H1 (cell line): ENCODE measurements at regions not wholly inside any gene's neighbourhood (a gene's known extent, or its start where the extent isn't known, plus 50 kb on each side); places are given as distances from the start of the nearest gene placed in this dataset.

Experiments
- FOSL1 ChIP-seq: IDR thresholded peaks from 2 replicates; pipeline ENCODE4 v1.6.1; 2011; ENCODE audit warnings: mild to moderate bottlenecking, low read depth, low read length, moderate library complexity; ENCODE audit not compliant: insufficient read depth
- RAD21 ChIP-seq, 2 experiments: IDR thresholded peaks in 1 of 2; conservative IDR thresholded peaks in 1 of 2; 2 replicates each; pipeline ENCODE4 v1.6.1; 2011; ENCODE audit warnings: low read depth in 2 of 2, low read length in 2 of 2, improper control_type of control experiment in 1 of 2, inconsistent platforms in 1 of 2, mild to moderate bottlenecking in 1 of 2, moderate library complexity in 1 of 2

DNA sequence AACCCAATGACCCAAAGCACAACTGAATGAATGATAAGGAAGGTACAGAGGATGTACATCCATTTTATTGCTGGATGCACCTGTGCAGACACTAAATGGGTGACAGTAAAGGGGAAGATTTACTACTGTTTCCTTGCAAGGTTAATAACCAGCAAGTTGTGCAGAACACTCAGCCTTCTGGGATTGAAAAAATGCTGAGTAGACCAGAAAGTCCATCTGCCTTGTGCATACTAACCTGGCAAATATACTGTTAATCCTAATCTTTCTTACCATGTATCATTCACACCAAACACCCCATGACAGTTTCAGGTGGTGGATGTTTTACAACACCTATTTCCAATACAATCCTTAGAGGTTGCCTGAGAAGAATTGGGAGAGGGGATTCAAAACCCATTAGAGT lies 814.1 kb upstream of the NRXN1 start (continued):
- TF ChIP-seq FOSL1, result no peak
- TF ChIP-seq RAD21 (IDR thresholded peaks at IDR 0.05 in 1 of 2, conservative IDR thresholded peaks at IDR 0.05 in 1 of 2; ENCODE audit: low read depth in 2 of 2, low read length in 2 of 2), result no peak
